ENCODE measurements at regions not wholly inside any gene's neighbourhood (a gene's known extent, or its start where the extent isn't known, plus 50 kb on each side); places are given as distances from the start of the nearest gene placed in this dataset.

DNA sequence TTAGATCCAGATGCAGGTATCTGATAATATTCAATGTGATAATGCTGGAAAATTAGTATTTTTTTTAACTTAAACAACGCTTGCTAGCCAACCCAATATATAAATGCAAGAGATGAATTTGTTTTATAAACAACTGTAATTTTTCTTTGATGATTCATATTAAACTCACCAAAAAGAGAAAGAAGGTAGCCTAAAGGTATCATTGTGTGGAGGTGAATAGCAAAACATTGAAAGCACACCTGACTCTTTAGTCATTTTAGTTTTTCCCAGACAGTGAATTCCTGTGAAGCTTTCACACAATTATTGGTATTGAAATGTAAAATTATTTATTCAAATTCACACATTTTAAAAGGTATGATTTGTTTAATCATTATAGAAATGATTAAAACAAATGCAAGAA lies 424.0 kb downstream of the NR4A2 start:
- no peak for TF ChIP-seq ARID4B (CRISPR knock-in tag; IDR thresholded peaks at IDR 0.05; ENCODE audit: borderline replicate concordance)
- no peak for TF ChIP-seq CTCF (IDR thresholded peaks at IDR 0.05)
- no peak for TF ChIP-seq ELF4 (CRISPR knock-in tag; IDR thresholded peaks at IDR 0.05; ENCODE audit: low read depth)
- TF ChIP-seq GABPB1 (CRISPR knock-in tag; IDR thresholded peaks at IDR 0.05) = no peak
- no peak for TF ChIP-seq CREB1 (CRISPR knock-in tag; IDR thresholded peaks at IDR 0.05)
- TF ChIP-seq FOXP4 (CRISPR knock-in tag; IDR thresholded peaks at IDR 0.05) = no peak
- no peak for TF ChIP-seq ZSCAN18 (CRISPR knock-in tag; IDR thresholded peaks at IDR 0.05)
- TF ChIP-seq ESRRA (CRISPR knock-in tag; IDR thresholded peaks at IDR 0.05; ENCODE audit: borderline replicate concordance) = no peak
- TF ChIP-seq HMGXB4 (CRISPR knock-in tag; IDR thresholded peaks at IDR 0.05) = no peak
- TF ChIP-seq SP1 (CRISPR knock-in tag; conservative IDR thresholded peaks at IDR 0.05) = no peak
- no peak for TF ChIP-seq MAX (CRISPR knock-in tag; IDR thresholded peaks at IDR 0.05)
